ENCODE measurements at regions not wholly inside any gene's neighbourhood (a gene's known extent, or its start where the extent isn't known, plus 50 kb on each side); places are given as distances from the start of the nearest gene placed in this dataset.
"Not testable (repeated sequence)": the region's sequence is repeated elsewhere in the genome, so short reads cannot be mapped to it uniquely, and the experiment has no call there.

DNA sequence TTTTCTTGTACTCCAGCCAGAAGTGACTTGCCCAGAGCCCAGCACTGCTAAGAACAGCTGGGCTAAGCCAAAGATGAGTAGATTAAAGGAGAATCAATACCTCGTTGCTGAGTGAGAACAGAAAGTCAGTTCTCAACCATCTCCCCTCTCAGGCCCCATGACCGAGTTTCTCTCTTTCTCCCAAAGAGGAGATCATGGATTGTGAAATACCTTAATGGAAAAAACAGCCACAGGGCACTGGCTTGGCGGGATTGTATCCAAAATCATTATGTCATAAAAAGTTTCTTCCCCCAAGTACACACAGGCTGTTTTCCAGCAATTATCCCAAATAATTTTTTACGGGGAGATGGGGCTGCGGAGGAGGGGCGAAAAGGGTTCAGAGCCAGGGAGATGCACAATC is 111.8 kb upstream of the TMEM45B start:
- no peak overlapping the region for H3K9ac ChIP-seq (ENCODE audit: low read depth, low read length)
- no peaks in the 10 kb centered on the region for H3K36me3 ChIP-seq (ENCODE audit: insufficient read depth, low read depth, low read length)
- H3K9me3 ChIP-seq (ENCODE audit: insufficient read depth, low read depth, low read length), result no peaks in the 10 kb centered on the region
- H3K27ac ChIP-seq (ENCODE audit: low read length), result no peak overlapping the region
- H3K4me3 ChIP-seq (ENCODE audit: low read length), result no peak overlapping the region
- no peaks in the 10 kb centered on the region for H3K4me1 ChIP-seq (ENCODE audit: insufficient read depth, low read length)
- H3K27me3 ChIP-seq (ENCODE audit: insufficient read depth, low read length), result no peaks in the 10 kb centered on the region

DNA sequence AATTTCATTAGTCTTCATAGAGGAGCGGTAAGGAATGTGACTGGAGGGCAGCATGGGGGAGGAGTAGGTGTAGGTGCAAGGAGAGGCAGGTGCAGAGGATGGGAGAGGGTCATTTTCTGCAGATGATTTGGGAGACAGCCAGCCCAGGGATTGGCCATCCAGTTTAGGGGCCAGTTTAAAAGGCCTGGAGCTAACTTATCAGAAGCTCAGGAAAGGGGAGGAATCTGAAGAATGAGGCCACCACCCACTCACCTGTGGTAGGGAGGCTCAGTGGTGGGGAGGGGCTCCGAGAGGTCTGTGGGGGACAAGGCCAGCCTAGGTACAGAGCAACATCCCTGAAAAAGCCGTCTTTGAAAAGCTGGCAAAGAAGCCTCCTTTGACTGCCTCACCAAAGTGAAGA is 110.8 kb upstream of the TMEM45B start:
- H3K4me1 ChIP-seq (ENCODE audit: insufficient read depth, low read length), result no peaks in the 10 kb centered on the region
- H3K36me3 ChIP-seq (ENCODE audit: insufficient read depth, low read depth, low read length), result no peaks in the 10 kb centered on the region
- H3K9me3 ChIP-seq (ENCODE audit: insufficient read depth, low read depth, low read length), result no peaks in the 10 kb centered on the region
- no peak overlapping the region for H3K4me3 ChIP-seq (ENCODE audit: low read length)
- no peak overlapping the region for H3K9ac ChIP-seq (ENCODE audit: low read depth, low read length)
- H3K27ac ChIP-seq (ENCODE audit: low read length), result no peak overlapping the region
- H3K27me3 ChIP-seq (ENCODE audit: insufficient read depth, low read length), result no peaks in the 10 kb centered on the region

GRCh38 chr11:129705341-129705740 is 110.3 kb upstream of the TMEM45B start:
- Histone ChIP-seq H3K4me3 (ENCODE audit: low read length) (no peak overlapping the region), H3K27ac (ENCODE audit: low read length) (no peak overlapping the region)

DNA sequence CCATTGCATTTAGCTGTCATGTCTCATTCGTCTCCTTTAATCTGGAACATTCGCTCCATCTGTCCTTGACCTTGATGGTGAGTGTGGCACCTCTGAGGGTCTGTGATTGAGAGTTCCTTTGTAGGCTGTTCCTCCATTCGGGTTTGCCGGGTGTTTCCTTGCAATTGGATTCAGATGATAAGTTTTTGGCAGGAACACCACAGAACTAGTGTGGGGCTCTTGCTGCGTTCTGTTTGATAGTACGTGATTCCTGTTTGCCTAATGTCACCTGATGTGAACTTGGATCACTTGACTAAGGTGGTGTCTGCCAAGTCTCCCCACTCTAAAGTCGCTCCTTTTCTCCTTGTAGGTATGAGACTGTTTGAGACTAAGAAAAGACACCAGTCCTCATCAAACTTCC is 109.7 kb upstream of the TMEM45B start:
- H3K4me3 ChIP-seq (ENCODE audit: low read length), result no peak overlapping the region
- H3K27ac ChIP-seq (ENCODE audit: low read length), result no peak overlapping the region
- H3K36me3 ChIP-seq (ENCODE audit: insufficient read depth, low read depth, low read length), result no peaks in the 10 kb centered on the region
- no peaks in the 10 kb centered on the region for H3K4me1 ChIP-seq (ENCODE audit: insufficient read depth, low read length)
- no peaks in the 10 kb centered on the region for H3K9me3 ChIP-seq (ENCODE audit: insufficient read depth, low read depth, low read length)
- H3K27me3 ChIP-seq (ENCODE audit: insufficient read depth, low read length), result no peaks in the 10 kb centered on the region
- no peak overlapping the region for H3K9ac ChIP-seq (ENCODE audit: low read depth, low read length)

More at GRCh38 chr11:129705341-129705740, 110.3 kb upstream of the TMEM45B start:
- no peaks in the 10 kb centered on the region for H3K36me3 ChIP-seq (ENCODE audit: insufficient read depth, low read depth, low read length)
- H3K9ac ChIP-seq (ENCODE audit: low read depth, low read length), result no peak overlapping the region
- H3K9me3 ChIP-seq (ENCODE audit: insufficient read depth, low read depth, low read length), result no peaks in the 10 kb centered on the region
- no peaks in the 10 kb centered on the region for H3K4me1 ChIP-seq (ENCODE audit: insufficient read depth, low read length)
- H3K27me3 ChIP-seq (ENCODE audit: insufficient read depth, low read length), result no peaks in the 10 kb centered on the region

GRCh38 chr11:129709801-129710398 is 105.7 kb upstream of the TMEM45B start:
- H3K4me3 ChIP-seq (ENCODE audit: low read length), result no peak overlapping the region

DNA sequence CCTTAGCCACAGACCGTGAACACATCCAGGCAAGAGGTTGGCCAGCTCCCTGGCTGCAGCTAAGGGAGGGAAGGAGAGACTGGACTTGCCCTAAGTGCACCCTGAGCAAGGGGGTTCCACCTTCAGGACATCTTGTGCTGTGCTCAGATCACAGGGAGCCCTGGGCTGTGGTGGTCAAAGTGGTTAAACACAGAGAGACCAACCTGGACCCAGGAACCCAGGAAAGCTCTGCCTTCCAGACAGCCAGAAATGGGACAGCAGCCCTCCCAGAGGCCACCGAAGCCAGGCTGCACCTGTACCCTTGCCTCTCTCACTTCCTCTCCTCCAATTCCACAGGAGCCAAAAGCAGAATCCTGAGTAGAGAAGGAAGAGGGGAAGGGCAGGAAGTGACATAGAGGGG is 105.2 kb upstream of the TMEM45B start:
- no peaks in the 10 kb centered on the region for H3K36me3 ChIP-seq (ENCODE audit: insufficient read depth, low read depth, low read length)
- H3K9me3 ChIP-seq (ENCODE audit: insufficient read depth, low read depth, low read length), result no peaks in the 10 kb centered on the region
- H3K4me3 ChIP-seq (ENCODE audit: low read length), result no peak overlapping the region
- no peak overlapping the region for H3K9ac ChIP-seq (ENCODE audit: low read depth, low read length)
- no peaks in the 10 kb centered on the region for H3K4me1 ChIP-seq (ENCODE audit: insufficient read depth, low read length)
- no peak overlapping the region for H3K27ac ChIP-seq (ENCODE audit: low read length)
- no peaks in the 10 kb centered on the region for H3K27me3 ChIP-seq (ENCODE audit: insufficient read depth, low read length)

More at GRCh38 chr11:129709801-129710398, 105.7 kb upstream of the TMEM45B start:
- no peaks in the 10 kb centered on the region for H3K9me3 ChIP-seq (ENCODE audit: insufficient read depth, low read depth, low read length)
- no peaks in the 10 kb centered on the region for H3K4me1 ChIP-seq (ENCODE audit: insufficient read depth, low read length)
- no peak overlapping the region for H3K27ac ChIP-seq (ENCODE audit: low read length)
- no peak overlapping the region for H3K9ac ChIP-seq (ENCODE audit: low read depth, low read length)
- no peaks in the 10 kb centered on the region for H3K36me3 ChIP-seq (ENCODE audit: insufficient read depth, low read depth, low read length)
- H3K27me3 ChIP-seq (ENCODE audit: insufficient read depth, low read length), result no peaks in the 10 kb centered on the region

- no peak overlapping the region for H3K27ac ChIP-seq (ENCODE audit: low read length)
- no peak overlapping the region for H3K9ac ChIP-seq (ENCODE audit: low read depth, low read length)
- H3K4me3 ChIP-seq (ENCODE audit: low read length), result no peak overlapping the region
- H3K4me1 ChIP-seq (ENCODE audit: insufficient read depth, low read length), result no peaks in the 10 kb centered on the region
- no peaks in the 10 kb centered on the region for H3K36me3 ChIP-seq (ENCODE audit: insufficient read depth, low read depth, low read length)
- H3K27me3 ChIP-seq (ENCODE audit: insufficient read depth, low read length), result no peaks in the 10 kb centered on the region
- H3K9me3 ChIP-seq (ENCODE audit: insufficient read depth, low read depth, low read length), result no peaks in the 10 kb centered on the region
Observed at GRCh38 chr11:129711760-129712159, 103.9 kb upstream of the TMEM45B start.

GRCh38 chr11:129712486-129713240 is 103.0 kb upstream of the TMEM45B start:
- not testable (repeated sequence) for H3K4me1 ChIP-seq (ENCODE audit: insufficient read depth, low read length); H3K4me3 ChIP-seq (ENCODE audit: low read length); H3K9ac ChIP-seq (ENCODE audit: low read depth, low read length); H3K36me3 ChIP-seq (ENCODE audit: insufficient read depth, low read depth, low read length); H3K27ac ChIP-seq (ENCODE audit: low read length); H3K27me3 ChIP-seq (ENCODE audit: insufficient read depth, low read length); H3K9me3 ChIP-seq (ENCODE audit: insufficient read depth, low read depth, low read length)

GRCh38 chr11:129719037-129719436 is 96.6 kb upstream of the TMEM45B start:
- no peak overlapping the region for H3K9ac ChIP-seq (ENCODE audit: low read depth, low read length)
- H3K27ac ChIP-seq (ENCODE audit: low read length), result no peak overlapping the region
- H3K4me1 ChIP-seq (ENCODE audit: insufficient read depth, low read length), result no peaks in the 10 kb centered on the region
- H3K9me3 ChIP-seq (ENCODE audit: insufficient read depth, low read depth, low read length), result no peaks in the 10 kb centered on the region
- H3K27me3 ChIP-seq (ENCODE audit: insufficient read depth, low read length), result no peaks in the 10 kb centered on the region
- no peak overlapping the region for H3K4me3 ChIP-seq (ENCODE audit: low read length)
- no peaks in the 10 kb centered on the region for H3K36me3 ChIP-seq (ENCODE audit: insufficient read depth, low read depth, low read length)

DNA sequence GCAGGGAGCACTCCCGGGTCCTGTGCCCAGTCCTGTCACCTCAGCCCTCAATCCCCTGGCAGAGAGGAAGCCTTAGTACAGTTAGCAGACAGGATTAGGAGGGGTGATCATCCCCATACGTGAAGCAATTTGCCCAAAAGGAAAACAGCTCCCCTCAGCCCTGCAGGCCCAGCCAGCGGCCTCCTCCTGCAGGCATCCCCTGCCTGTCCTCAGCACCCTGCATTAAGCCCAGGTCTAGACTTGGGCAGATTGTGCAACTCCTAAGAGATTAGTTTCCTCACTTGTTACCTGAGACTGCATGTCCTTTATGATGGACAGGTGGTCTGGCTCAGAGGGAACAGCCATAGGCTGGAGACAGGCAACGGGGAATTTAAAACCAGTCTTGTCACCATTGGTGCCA is 95.5 kb upstream of the TMEM45B start:
- Histone ChIP-seq H3K9ac (ENCODE audit: low read depth, low read length) (no peak overlapping the region), H3K4me3 (ENCODE audit: low read length) (no peak overlapping the region), H3K27me3 (ENCODE audit: insufficient read depth, low read length) (no peaks in the 10 kb centered on the region), H3K4me1 (ENCODE audit: insufficient read depth, low read length) (no peaks in the 10 kb centered on the region), H3K27ac (ENCODE audit: low read length) (no peak overlapping the region), H3K9me3 (ENCODE audit: insufficient read depth, low read depth, low read length) (no peaks in the 10 kb centered on the region), H3K36me3 (ENCODE audit: insufficient read depth, low read depth, low read length) (no peaks in the 10 kb centered on the region)

DNA sequence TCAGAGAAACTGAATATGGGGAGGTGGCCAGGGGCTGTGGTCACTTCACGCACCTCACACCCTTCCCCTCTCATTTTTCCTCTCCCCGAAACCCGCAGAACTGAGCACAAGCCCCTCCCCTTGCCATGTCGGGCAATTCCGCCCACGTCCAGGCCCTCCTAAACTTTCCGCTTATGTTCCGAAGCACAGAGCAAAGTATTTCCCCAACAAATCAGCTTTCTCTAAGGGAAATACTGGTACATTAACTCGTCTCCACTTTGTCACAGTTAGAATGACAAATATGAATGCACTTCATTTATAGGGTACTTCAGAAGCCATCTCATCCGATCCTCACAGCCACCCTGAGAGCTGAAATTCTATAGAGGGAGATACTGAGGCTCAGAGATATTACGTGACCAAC is 94.7 kb upstream of the TMEM45B start:
- Histone ChIP-seq H3K9me3 (ENCODE audit: insufficient read depth, low read depth, low read length) (no peaks in the 10 kb centered on the region), H3K4me1 (ENCODE audit: insufficient read depth, low read length) (no peaks in the 10 kb centered on the region), H3K27ac (ENCODE audit: low read length) (no peak overlapping the region), H3K4me3 (ENCODE audit: low read length) (no peak overlapping the region), H3K27me3 (ENCODE audit: insufficient read depth, low read length) (no peaks in the 10 kb centered on the region), H3K36me3 (ENCODE audit: insufficient read depth, low read depth, low read length) (no peaks in the 10 kb centered on the region), H3K9ac (ENCODE audit: low read depth, low read length) (no peak overlapping the region)

GRCh38 chr11:129721685-129722084 is 94.0 kb upstream of the TMEM45B start:
- Histone ChIP-seq H3K9ac (ENCODE audit: low read depth, low read length) (no peak overlapping the region), H3K4me1 (ENCODE audit: insufficient read depth, low read length) (no peaks in the 10 kb centered on the region), H3K9me3 (ENCODE audit: insufficient read depth, low read depth, low read length) (no peaks in the 10 kb centered on the region), H3K4me3 (ENCODE audit: low read length) (no peak overlapping the region), H3K36me3 (ENCODE audit: insufficient read depth, low read depth, low read length) (no peaks in the 10 kb centered on the region), H3K27ac (ENCODE audit: low read length) (no peak overlapping the region), H3K27me3 (ENCODE audit: insufficient read depth, low read length) (no peaks in the 10 kb centered on the region)
